ENCODE measurements at regions not wholly inside any gene's neighbourhood (a gene's known extent, or its start where the extent isn't known, plus 50 kb on each side); places are given as distances from the start of the nearest gene placed in this dataset.

- TF ChIP-seq CTCF (conservative IDR thresholded peaks at IDR 0.05; ENCODE audit: low read depth, low read length) (no peak), EZH2 (IDR thresholded peaks at IDR 0.05; ENCODE audit: borderline replicate concordance, low read depth, low read length, poor library complexity, severe bottlenecking) (no peak)
Observed at GRCh38 chr2:42110641-42111322, 58.4 kb upstream of the EML4 start.

Data from A673 (cell line).